ENCODE measurements at regions not wholly inside any gene's neighbourhood (a gene's known extent, or its start where the extent isn't known, plus 50 kb on each side); places are given as distances from the start of the nearest gene placed in this dataset.
A peak's percentile ranks its signal among the peaks of the same experiment; 100 is the strongest.

- DNase-seq (ENCODE audit: low read depth in 4 of 4, low spot score in 3 of 4): no peak
Observed at GRCh38 chr1:199751962-199752687, 275.4 kb upstream of the NR5A2 start.

- DNase-seq (ENCODE audit: low read depth in 4 of 4, low spot score in 3 of 4): no peak
Observed at GRCh38 chr1:199752688-199753027, 274.9 kb upstream of the NR5A2 start.

- no peak for DNase-seq (ENCODE audit: low read depth in 4 of 4, low spot score in 3 of 4)
Observed at GRCh38 chr1:199753513-199753912, 274.0 kb upstream of the NR5A2 start.

- no peak for DNase-seq (ENCODE audit: low read depth in 4 of 4, low spot score in 3 of 4)
Observed at GRCh38 chr1:199756066-199756465, 271.4 kb upstream of the NR5A2 start.

DNA sequence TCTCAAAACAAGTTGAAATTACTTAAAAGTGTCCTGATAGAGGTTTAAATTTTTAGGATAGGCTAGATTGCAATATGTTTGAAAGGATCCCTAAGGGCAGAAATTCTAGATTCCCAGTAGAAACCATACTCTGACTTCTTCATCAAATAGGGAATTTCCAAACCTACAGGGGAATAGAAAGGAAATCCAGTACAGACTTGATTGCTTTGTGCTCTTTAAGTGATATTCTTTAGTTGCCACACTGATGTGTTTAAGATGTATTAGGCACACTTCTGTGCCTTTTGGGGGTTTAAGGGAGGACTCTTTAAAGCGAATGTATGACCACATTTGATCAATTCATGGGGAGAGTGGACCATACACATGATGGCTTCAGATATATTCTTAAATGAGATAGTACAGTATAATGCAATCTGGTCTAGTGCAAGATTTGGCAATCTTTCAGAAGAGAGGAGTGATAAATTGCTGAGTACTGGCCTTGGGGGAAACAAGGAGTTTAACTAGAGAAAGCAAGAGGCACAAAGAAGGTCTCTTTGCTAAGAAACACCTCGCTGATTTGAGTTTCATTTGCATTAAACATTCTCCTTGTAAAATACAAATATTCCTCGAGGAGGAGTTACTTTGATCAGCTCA, 268.8 kb upstream of the NR5A2 start:
- DNase-seq (ENCODE audit: low read depth in 4 of 4, low spot score in 3 of 4): no peak

- no peak for DNase-seq (ENCODE audit: low read depth in 4 of 4, low spot score in 3 of 4)
Observed at GRCh38 chr1:199759268-199759730, 268.2 kb upstream of the NR5A2 start.

DNA sequence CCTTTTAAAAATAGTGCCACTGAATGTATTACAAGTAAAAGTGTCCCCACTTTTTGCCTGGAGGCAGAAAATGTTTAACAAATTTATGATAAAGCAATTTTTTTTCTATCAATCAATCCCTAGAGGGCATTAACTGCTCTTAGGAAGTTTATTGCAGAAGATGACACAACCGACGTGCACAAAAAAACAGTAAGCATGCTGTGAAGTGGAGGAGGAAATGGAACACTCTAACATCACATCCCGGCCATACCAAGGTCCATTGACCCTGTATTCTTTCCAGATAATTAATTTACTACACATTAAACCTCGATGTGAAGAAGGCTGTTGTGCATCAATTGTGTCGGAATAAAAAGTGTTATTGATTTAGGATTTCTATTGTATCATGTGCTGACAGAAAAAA, 264.9 kb upstream of the NR5A2 start:
- no peak for DNase-seq (ENCODE audit: low read depth in 4 of 4, low spot score in 3 of 4)

- DNase-seq (ENCODE audit: low read depth in 4 of 4, low spot score in 3 of 4): no peak
Observed at GRCh38 chr1:199766218-199766792, 261.2 kb upstream of the NR5A2 start.

GRCh38 chr1:199767700-199768099, 259.8 kb upstream of the NR5A2 start:
- no peak for DNase-seq (ENCODE audit: low read depth in 4 of 4, low spot score in 3 of 4)

- DNase-seq (ENCODE audit: low read depth in 4 of 4, low spot score in 3 of 4): no peak
Observed at GRCh38 chr1:199774433-199775089, 252.9 kb upstream of the NR5A2 start.

DNA sequence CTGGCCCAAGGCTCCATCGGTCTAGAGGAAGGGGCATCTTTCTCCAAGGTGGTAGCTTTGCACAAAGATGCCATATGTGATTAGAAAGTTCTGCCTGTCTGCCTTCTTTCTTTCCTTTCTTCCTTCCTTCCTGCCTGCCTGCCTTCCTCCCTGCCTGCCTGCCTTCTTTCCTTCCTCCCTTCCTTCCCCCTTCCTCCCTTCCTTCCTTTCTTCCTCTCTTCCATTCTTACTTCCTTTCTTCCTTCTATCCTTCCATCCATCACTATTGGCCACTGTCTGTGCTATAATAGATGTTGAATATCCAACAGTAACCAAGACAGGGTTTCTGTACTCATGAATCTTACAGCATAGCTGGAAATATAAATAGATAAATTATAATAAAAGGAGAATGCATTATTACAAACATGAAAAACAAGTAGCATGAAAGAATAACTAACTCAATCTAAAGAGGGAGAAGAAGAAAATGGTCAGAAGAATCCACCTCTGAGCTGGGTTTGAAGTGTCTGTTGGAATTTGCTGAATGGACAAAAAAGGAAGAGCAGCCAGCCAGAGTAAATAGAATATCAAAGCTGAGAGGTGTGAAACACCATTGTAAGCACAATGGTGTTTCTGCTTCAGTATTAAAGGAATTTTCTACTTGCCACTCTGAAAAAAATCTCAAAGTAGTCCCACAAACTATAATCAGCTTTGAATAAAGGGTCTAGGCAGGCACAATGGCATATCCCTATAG, 250.6 kb upstream of the NR5A2 start:
- no peak for DNase-seq (ENCODE audit: low read depth in 4 of 4, low spot score in 3 of 4)

DNA sequence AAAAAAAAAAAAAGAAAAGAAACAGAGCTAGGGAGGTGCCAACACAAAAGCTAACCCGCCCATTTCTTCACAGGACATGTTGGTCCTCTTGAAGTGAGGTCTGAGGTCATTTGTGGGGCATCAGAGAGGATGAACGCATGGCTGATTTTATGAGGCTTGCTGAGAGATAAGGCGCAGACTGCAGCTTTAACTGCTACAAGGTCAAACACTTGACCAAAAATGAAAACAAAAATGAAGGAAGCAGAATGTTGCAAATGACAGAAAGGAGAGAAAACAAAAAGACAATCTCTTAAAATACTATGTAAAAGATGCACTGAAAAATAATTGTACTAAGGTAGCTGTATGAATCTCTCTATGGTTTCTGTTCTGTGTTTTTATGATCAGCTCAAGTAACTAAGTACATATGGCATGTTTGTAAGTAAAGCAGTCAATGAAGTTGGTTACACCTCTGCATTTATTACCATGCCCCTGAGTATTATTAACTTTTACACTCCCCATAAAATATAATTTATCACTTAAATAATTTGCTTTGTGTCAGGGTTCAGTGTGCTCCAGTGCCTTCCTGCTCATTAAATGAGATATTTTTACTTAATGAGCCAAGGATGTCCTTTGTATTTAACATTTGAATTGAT, 249.1 kb upstream of the NR5A2 start:
- peak in 2 of 4 donors; percentile 4 to 16 for DNase-seq (ENCODE audit: low read depth in 4 of 4, low spot score in 3 of 4)

DNA sequence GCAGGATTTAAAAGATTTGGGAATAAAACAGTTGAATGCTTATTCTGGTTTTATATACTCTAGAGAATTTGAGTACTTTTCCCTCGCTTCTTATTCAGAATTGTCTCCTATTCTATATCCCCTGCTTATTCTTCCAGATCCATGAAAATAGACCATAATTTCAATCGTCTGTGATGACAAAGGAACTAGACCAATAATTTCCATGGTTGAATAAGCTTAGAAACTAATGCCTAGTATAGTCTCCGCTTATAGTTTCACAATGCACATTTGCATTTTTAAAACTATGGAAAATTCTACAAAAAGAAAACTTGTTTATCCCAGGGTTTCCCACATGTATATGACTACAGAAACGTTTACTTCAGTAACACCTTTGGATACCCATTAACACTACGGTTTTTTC, 247.4 kb upstream of the NR5A2 start:
- DNase-seq (ENCODE audit: low read depth in 4 of 4, low spot score in 3 of 4): no peak

DNA sequence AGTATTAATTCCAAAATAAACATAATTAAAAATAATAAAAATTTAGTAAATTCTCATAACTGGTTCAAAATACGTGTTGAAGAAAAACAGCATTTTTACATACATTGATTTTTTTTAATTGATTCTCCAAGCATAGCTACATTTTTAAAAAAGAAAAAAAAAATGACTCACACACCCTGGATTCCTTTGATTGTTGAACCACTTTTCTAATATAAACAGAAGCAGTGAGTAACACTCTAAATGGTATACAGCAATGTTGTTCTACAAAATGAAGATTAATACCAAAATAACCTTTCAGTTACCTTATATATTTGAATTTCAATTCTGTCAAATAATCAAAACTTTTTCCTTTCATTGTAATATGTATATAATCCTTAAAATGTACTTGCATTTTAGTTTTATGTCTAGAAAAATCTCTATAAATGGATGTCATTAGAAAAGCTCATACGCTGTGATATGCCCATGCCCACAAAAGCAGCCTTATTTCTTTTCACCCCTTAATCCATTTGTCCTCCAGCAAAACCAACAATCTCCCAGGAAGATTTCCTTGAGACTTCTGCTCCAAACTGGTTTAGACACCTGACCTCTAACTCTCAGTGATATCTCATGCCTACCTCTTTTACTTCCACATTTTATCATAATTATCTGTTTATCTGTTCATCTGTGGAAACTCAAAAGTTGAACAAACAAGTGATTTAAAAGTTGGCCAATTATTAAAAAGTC, 246.4 kb upstream of the NR5A2 start:
- DNase-seq (ENCODE audit: low read depth in 4 of 4, low spot score in 3 of 4): no peak

GRCh38 chr1:199784138-199784895, 243.2 kb upstream of the NR5A2 start:
- no peak for DNase-seq (ENCODE audit: low read depth in 4 of 4, low spot score in 3 of 4)

- no peak for DNase-seq (ENCODE audit: low read depth in 4 of 4, low spot score in 3 of 4)
Observed at GRCh38 chr1:199786695-199787094, 240.8 kb upstream of the NR5A2 start.

DNA sequence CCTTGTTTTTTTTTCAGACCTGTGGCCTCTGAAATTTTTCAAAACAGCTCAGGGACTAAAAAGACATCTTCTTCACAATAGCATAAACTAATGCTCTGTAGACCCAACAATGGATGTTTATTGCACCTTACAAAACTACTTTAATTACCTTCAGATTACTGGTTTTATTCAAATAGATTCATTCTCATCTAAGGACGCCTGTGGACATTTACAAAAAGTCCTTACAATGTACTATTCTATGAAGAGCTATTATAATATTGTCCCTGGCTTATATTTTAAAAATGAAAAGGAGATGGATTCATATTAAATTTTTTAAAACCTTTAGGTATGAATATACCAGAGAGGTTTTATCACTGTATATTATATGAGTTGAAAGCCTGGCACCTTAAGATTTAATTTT, 238.4 kb upstream of the NR5A2 start:
- DNase-seq (ENCODE audit: low read depth in 4 of 4, low spot score in 3 of 4): no peak

GRCh38 chr1:199791495-199791894, 236.0 kb upstream of the NR5A2 start:
- no peak for DNase-seq (ENCODE audit: low read depth in 4 of 4, low spot score in 3 of 4)

GRCh38 chr1:199792874-199793273, 234.6 kb upstream of the NR5A2 start:
- DNase-seq (ENCODE audit: low read depth in 4 of 4, low spot score in 3 of 4): no peak

All from right renal pelvis (tissue), 4 donors.